ENCODE measurements at regions not wholly inside any gene's neighbourhood (a gene's known extent, or its start where the extent isn't known, plus 50 kb on each side); places are given as distances from the start of the nearest gene placed in this dataset.
A peak's percentile ranks its signal among the peaks of the same experiment; 100 is the strongest.

DNA sequence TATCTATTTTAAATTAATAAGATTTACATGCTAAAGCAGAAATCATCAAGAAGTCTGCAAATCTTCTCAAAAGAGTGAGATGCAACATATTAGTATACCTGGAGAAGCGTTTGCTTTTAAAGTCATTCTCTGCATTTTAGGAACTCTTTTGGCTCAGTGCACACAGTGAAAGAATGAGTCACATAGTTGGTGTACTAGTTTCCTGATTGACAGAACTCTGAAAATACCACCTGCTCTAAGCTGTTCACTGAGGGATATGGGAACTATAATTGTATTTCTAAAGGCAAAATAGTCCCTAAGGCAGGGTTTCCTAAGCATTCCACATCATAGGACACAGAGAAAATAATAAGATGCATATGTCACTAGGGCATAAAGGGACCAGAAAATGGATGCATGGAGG, 838.5 kb downstream of the DIPK2A start:
- H3K27ac ChIP-seq (ENCODE audit: low read depth in 1 of 2, low read length in 2 of 2) = no peak overlapping the region
- DNase-seq (peak in 1 of 14 experiments; percentile 1), ATAC-seq (ENCODE audit: poor library complexity) (no peak)
- intact Hi-C loops (cut with DNase I, micrococcal nuclease) = no loop called here
- no peaks in the 10 kb centered on the region for H3K4me1 ChIP-seq (ENCODE audit: insufficient read depth, low read length)
- Mint-ChIP-seq H3K9me3 (peaks cover 2% of the 10 kb centered on the region), H3K27ac (no peak overlapping the region), H3K27me3 (no peaks in the 10 kb centered on the region), H3K4me1 (ENCODE audit: low read depth) (no peaks in the 10 kb centered on the region), H3K4me3 (no peak overlapping the region), H3K36me3 (ENCODE audit: low read depth) (no peaks in the 10 kb centered on the region)
- peaks cover 0 to 8% of the 10 kb centered on the region in 2 experiments for H3K9me3 ChIP-seq (ENCODE audit: control insufficient read depth in 1 of 2, insufficient read depth in 1 of 2, low read length in 2 of 2)
- TF ChIP-seq, protein P1, sequence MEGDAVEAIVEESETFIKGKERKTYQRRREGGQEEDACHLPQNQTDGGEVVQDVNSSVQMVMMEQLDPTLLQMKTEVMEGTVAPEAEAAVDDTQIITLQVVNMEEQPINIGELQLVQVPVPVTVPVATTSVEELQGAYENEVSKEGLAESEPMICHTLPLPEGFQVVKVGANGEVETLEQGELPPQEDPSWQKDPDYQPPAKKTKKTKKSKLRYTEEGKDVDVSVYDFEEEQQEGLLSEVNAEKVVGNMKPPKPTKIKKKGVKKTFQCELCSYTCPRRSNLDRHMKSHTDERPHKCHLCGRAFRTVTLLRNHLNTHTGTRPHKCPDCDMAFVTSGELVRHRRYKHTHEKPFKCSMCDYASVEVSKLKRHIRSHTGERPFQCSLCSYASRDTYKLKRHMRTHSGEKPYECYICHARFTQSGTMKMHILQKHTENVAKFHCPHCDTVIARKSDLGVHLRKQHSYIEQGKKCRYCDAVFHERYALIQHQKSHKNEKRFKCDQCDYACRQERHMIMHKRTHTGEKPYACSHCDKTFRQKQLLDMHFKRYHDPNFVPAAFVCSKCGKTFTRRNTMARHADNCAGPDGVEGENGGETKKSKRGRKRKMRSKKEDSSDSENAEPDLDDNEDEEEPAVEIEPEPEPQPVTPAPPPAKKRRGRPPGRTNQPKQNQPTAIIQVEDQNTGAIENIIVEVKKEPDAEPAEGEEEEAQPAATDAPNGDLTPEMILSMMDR (IDR thresholded peaks at IDR 0.05) = no peak
- H3K27me3 ChIP-seq (ENCODE audit: control insufficient read depth in 1 of 2, insufficient read depth in 2 of 2, low read length in 2 of 2) = no peaks in the 10 kb centered on the region
- ChIA-PET POLR2A (no interaction called here), CTCF (no interaction called here)
- no peak overlapping the region for H3K4me3 ChIP-seq (ENCODE audit: low read length)
- no peaks in the 10 kb centered on the region for H3K36me3 ChIP-seq (ENCODE audit: insufficient read depth, low read length)

DNA sequence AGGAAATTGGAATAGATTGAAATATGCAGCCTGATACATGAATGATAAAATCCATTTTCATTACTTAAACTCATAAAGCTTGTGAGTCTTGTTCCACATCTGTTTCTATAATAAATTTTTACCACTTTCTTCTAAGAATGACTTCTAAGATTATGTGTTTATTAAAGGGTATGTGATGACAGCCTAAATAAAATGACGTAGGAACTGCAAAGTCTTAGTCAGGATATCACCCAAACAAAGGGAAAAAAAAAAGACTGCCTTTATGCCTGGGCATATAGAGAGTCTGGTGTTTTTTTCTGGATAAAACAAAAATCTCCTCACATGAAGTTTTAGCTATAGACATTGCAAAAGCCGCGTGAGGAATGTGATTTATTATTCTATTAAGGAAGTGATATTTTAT, 844.0 kb downstream of the DIPK2A start:
- ChIA-PET POLR2A (no interaction called here), CTCF (no interaction called here)
- Mint-ChIP-seq H3K9me3 (no peaks in the 10 kb centered on the region), H3K4me1 (ENCODE audit: low read depth) (no peaks in the 10 kb centered on the region), H3K27ac (no peak overlapping the region), H3K4me3 (no peak overlapping the region), H3K36me3 (ENCODE audit: low read depth) (no peaks in the 10 kb centered on the region), H3K27me3 (no peaks in the 10 kb centered on the region)
- no peaks in the 10 kb centered on the region for H3K36me3 ChIP-seq (ENCODE audit: insufficient read depth, low read length)
- no peaks in the 10 kb centered on the region for H3K4me1 ChIP-seq (ENCODE audit: insufficient read depth, low read length)
- no peaks in the 10 kb centered on the region for H3K9me3 ChIP-seq (ENCODE audit: control insufficient read depth in 1 of 2, insufficient read depth in 1 of 2, low read length in 2 of 2)
- H3K4me3 ChIP-seq (ENCODE audit: low read length) = no peak overlapping the region
- no peaks in the 10 kb centered on the region for H3K27me3 ChIP-seq (ENCODE audit: control insufficient read depth in 1 of 2, insufficient read depth in 2 of 2, low read length in 2 of 2)
- no peak overlapping the region for H3K27ac ChIP-seq (ENCODE audit: low read depth in 1 of 2, low read length in 2 of 2)
- intact Hi-C loops (cut with DNase I, micrococcal nuclease) = no loop called here
- TF ChIP-seq, protein P1 (IDR thresholded peaks at IDR 0.05) = no peak
- DNase-seq (no peak), ATAC-seq (ENCODE audit: poor library complexity) (no peak)

DNA sequence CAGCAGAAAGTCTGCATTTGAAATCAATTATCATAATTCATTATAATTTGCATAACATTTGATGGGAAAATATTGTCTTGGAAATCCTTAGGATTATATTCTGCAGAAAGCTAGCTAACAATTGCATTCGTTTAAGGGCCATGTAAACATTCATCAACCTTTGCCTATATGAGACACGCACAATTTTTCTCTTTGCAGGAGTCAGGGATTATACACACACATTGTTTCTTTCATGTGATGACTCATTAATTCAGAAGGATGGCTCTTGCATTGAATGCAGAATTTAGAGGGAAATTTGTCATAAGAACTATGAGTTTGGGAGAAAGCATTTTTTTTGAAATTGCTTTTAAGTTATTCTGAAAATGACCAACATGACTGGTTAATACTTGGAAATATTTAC, 844.7 kb downstream of the DIPK2A start:
- Mint-ChIP-seq H3K36me3 (ENCODE audit: low read depth) (no peaks in the 10 kb centered on the region), H3K4me3 (no peak overlapping the region), H3K27ac (no peak overlapping the region), H3K9me3 (no peaks in the 10 kb centered on the region), H3K4me1 (ENCODE audit: low read depth) (no peaks in the 10 kb centered on the region), H3K27me3 (no peaks in the 10 kb centered on the region)
- ChIA-PET CTCF (no interaction called here), POLR2A (no interaction called here)
- no peaks in the 10 kb centered on the region for H3K4me1 ChIP-seq (ENCODE audit: insufficient read depth, low read length)
- intact Hi-C loops (cut with DNase I, micrococcal nuclease) = no loop called here
- no peak overlapping the region for H3K4me3 ChIP-seq (ENCODE audit: low read length)
- no peak for DNase-seq
- no peaks in the 10 kb centered on the region for H3K36me3 ChIP-seq (ENCODE audit: insufficient read depth, low read length)
- H3K27ac ChIP-seq (ENCODE audit: low read depth in 1 of 2, low read length in 2 of 2) = no peak overlapping the region
- TF ChIP-seq, protein P1 (IDR thresholded peaks at IDR 0.05) = no peak
- no peaks in the 10 kb centered on the region for H3K27me3 ChIP-seq (ENCODE audit: control insufficient read depth in 1 of 2, insufficient read depth in 2 of 2, low read length in 2 of 2)
- H3K9me3 ChIP-seq (ENCODE audit: control insufficient read depth in 1 of 2, insufficient read depth in 1 of 2, low read length in 2 of 2) = no peaks in the 10 kb centered on the region
- no peak for ATAC-seq (ENCODE audit: poor library complexity)
